ENCODE measurements at regions not wholly inside any gene's neighbourhood (a gene's known extent, or its start where the extent isn't known, plus 50 kb on each side); places are given as distances from the start of the nearest gene placed in this dataset.

DNA sequence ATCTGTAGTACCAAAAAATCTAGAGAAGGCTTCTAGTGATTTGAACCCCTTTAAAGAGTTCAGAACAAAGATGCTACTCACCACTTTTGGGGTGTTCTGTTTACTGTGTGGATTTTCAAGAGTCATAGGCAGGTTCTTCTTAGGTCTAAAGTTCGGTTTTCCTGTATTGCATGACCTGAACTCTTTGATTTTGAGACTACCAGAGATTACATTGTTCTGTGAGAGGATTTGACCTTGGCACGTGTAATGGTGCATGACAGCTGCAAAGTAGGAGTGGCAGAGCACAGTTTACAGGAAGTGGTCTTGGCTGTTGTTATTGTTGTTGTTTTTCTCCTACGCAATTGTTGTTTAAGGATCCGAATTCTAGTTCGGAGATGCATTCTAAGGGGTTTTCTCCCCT, 592.7 kb downstream of the EPHA7 start:
- DNase-seq = no peak

DNA sequence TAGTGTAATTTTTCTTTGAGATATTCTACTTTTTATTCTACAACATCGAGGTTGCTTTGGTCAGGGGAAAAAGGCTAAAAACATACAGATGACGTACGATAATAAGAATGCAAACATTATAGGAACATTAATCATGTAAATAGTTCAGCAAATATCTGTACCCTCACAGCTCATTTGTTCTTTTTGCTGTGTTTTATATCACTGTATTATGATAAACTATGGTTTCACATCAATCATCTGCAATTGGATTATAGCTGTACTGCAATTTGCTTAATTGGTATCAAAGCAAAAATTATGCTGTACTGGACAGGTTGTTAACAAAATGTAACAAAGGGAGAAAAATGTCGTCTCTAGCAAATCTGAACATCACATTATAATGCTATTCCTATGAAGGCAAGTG, 597.1 kb downstream of the EPHA7 start:
- DNase-seq = no peak

DNA sequence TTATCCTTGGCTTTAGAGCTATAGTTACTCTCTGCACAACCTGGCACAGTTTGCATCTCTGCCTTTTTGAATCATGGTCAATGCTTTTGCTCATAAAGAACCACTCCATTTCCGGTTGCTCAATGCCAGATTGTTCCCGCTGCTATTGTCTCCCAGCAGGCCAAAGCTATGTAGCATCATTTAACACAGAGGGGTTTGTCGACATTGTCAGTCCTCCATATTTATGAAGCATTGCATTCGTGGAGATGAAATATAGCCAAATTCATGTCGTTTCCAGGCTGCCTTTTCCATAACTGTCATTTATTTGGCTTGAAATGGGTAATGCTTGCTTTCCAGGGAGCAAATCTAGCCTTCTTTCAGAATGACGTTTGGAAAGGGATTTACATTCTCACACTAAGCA, 598.8 kb downstream of the EPHA7 start:
- DNase-seq = peak; percentile 15

DNA sequence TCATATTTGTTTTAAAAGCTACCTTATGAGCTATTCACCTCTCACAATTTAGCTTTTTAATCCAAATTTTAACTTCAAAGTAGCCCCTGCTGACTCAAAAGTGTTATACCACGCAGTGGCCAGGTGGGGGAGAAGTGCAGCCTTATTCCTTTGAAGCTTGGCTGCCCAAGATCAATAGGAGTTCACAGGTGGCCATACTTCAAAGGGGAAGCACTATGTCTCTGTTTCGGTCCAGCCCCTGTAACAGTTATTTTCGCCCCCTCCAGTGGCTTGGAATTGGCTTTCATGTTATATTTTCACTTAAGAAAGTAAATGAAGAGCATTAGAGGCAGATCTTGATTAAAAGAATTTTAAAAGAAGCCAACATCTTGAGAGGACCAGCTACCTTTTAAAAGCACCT, 608.4 kb downstream of the EPHA7 start:
- no peak for DNase-seq

DNA sequence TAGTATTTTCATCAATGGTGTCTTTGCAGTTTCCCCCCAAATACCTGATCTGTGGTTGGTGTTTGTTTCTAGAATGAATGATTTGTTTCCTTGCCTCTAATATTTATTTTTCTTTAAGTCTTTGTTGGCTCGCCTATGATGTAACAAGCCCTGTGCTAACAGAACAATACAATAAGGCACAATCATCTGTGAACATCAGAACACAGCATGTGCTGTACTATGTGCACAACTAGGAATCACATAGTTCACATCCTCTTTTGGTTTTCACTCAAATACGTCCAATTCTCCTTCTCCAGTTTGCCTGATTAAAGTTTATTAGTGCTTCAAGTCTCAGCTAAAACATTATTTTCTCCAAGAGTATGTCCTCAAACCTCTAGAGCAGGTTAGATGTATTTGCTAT, 613.1 kb downstream of the EPHA7 start:
- DNase-seq = no peak

DNA sequence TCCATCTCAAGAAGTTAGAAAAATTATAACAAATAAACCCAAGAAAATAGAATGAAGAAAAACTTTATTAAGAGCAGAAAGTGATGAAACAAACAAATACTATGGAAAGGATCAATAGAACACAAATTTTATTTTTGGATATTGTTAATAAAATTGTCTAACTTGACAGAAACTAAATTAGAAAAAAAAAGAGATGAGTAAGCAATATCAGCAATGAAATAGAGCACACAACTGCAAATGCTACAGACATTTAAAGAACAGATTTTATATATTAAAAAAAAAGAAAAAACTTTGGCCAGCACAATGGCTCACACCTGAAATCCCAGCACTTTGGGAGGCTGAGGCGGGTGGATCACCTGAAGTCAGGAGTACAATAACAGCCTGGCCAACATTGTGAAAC, 628.0 kb downstream of the EPHA7 start:
- no peak for DNase-seq

DNA sequence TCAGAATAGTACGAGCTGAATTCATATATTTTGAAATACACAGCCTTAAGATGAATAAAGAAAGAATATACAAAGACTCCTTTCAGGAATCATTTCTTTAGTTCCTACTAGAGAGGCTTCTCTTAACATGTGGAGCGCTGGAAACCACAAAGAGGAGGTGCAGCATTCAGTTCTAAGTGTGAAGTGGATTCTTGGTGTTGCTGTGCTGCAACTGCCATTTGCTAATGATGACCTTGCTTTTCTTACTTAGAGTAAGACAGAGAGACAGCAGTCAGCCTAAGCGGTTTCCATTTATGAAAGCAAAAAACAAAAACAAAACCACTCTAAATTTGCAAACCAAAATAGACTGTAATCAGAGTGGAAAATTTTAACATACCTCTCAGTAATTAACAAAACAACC, 629.0 kb downstream of the EPHA7 start:
- DNase-seq = no peak

DNA sequence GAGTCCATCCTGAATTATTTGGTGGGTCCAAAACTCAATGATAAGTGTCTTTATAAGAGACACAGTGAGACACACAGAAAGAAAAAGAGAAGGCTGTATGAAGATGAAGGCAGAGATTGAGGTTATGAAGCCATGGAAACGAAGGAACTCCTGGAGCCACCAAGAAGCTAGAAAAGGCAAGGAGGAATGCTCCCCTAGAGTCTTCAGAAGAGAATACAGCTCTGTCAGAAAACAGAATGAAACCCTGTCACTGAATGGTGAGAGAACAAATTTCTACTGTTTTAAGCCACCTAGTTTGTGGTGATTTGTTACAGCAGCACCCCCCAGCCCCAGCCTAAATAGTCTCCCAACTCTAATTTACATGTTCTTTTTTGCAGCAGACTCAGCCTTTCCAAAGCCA, 635.1 kb downstream of the EPHA7 start:
- DNase-seq = no peak

DNA sequence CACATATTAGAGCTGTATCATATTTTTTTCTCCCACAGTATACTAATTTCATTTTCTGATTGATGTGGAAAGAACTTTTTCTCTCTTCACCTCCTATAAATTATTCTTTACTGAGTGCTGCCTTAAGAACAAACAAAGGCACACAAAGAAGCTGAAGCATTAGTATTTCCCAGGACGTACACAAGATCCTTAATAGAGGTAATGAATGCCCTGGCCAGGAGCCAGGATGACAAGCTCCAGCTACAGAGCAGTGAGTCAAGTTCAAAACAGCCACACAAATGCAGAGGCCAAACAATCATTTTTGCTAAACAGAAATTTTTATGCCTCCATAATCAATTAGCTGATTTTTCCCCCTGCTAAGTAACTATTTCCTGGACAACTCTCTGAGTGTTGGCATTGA, 639.6 kb downstream of the EPHA7 start:
- DNase-seq = peak; percentile 35

DNA sequence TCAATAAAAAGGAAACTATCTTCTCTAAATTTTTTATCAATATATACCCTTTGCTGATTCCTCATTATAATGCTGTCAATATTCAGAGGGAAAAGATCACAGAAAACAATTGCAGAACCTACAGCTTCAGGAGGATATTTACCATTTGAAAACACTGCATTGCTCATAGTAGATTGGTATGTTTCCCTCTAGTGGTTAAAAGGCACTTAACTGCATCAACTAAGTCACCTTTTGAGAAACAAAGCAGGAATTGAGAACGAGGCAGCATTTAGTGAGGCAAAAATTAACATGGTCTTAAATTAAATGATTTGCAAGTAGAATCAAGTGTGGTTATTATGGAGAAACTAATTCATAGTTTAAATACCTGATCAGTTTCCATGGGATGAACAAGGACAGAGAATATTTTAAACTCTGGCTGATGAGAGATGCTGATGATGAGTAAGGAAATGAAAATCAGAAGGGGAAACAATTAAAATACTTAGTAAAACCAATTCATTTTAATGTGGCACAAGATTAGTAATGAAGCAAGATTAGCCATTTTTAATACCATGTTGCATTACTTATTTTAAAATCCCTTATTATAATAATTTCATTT, 642.1 kb downstream of the EPHA7 start:
- DNase-seq = peak; percentile 24

DNA sequence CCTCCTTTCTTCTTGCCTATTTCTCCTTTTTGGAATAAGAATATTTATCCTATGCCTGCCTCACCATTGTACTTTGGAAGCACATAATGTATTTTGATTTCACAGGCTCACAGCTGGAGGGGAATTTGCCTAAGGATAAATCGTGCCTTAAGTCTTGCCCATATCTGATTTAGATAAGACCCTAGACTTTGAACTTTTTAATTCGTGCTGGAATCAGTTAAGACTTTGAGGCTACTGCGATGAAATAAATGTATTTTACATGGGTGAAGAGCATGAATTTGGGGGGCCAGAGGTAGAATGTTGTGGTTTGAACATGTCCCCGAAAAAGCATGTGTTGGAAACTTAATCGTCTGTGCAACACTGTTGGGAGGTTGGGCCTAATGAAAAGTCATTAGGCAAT, 648.8 kb downstream of the EPHA7 start:
- no peak for DNase-seq

DNA sequence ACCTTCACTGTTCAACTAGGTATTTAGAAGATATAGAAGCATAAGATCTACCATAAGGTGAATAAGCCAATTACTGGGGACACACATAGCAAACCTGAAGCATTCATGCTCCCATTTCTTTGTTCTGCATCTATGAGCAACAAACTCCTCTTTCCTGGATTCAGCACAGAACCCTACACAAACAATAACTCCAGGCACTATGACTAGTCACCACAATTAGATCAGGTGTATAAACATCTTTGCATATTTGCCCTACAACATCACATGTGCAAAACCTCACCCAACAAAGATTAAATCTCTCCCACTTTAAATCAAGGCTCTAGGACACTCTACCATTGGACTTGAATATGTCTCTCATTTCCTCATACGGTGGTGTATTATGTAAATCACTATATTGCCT, 652.3 kb downstream of the EPHA7 start:
- DNase-seq = no peak

DNA sequence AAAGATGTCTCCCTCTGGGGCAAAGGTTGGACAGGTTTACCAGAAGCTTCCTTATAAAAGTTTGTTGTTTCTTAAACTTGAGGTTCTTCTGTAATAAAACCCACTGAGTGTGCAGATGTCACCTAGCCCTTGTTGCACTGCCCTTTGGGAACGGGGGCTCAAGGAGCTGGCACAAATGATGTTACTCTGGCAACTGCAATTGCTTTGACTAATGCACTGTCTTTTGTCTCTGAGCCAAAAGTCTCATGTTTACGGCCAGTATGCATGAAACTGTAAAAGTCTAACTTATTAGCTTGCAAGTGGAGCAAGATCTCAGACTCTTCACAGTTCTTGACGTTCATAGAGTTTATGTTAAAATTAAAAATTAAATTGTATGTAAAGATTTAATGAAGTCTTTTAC, 655.7 kb downstream of the EPHA7 start:
- no peak for DNase-seq

DNA sequence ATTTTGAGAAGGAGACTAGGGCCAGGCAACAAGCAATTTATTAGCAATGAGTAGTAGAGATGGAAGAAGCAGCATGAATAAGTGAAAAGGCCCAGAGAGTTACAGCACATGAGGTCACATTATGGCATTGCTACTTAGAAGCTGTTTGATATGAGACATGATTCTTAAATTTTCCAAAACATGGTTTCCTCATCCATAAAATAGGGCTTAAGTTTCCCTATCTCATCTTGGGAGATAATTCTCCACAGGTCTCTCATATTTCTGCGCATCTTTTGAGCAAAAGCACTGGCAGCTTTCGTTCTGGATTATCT, 656.1 kb downstream of the EPHA7 start:
- no peak for DNase-seq

DNA sequence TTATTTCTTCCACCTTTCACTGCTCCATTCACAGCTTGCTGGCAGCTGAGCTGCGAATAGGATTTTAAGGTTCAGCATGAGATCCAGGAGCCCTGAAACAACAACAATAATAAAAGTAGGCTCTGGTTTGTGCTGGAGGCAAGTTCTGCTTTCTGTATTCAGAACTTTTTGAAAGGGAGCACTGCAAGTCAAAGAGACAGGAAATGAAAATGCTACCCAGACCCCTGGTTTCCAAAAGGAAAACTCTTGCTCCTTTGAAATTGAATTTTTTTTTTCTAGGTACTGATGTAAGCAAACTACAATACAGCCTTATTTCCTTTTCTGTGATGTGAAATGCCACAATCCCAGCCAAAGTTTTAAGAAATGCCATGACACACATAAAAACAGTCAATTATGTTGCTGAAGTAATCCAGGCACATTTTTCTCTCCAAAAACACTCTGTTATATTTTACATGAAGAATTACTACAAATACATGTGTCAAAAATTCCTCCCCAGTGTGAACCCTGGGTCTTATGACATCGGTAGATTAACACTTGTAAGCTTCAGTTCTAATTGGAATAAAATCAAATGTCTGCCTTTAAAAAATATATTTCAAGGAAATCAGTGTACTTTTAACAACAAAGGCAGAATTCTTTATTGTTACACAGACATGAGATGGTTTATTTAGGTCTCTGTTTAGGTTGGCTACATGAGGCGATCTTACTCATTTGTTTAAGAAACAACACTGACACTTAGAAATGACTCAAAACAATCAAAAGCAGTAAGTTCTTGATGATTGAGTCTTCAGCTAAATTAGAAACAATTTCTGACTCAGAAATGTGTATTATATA, 656.7 kb downstream of the EPHA7 start:
- DNase-seq = no peak

DNA sequence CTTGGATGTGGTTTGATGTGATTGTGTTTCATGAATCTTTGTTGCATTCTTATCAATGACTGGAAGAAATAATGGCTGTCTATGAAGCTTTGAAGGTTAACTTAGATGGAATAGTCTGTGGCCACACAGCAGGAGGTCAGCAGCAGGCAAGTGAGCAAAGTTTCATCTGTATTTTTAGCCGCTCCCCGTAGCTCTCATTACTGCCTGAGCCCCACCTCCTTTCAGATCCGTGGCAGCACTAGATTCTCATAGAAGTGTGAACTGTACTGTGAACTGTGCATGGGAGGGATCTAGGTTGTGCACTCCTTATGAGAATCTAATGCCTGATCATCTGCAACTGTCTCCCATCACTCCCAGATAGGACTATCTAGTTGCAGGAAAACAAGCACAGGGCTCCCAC, 660.2 kb downstream of the EPHA7 start:
- no peak for DNase-seq

DNA sequence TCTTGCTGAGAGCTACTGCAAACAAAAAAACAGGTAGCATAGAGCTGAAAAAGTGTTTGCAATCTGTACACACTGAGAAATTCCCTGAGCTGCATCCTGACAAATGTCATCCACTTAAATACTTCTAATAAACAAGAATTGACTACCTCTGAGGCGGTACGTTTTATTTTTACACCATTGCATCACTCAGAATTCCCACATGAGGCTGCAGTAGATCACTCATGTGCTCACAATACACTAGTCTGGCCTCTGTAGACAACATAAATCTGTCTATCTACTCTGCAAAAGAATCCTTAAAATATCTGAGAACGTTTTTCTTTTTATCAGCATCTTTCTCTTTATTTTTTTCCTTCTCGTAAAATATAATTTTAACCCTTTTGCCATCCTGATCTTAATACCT, 661.4 kb downstream of the EPHA7 start:
- DNase-seq = no peak

DNA sequence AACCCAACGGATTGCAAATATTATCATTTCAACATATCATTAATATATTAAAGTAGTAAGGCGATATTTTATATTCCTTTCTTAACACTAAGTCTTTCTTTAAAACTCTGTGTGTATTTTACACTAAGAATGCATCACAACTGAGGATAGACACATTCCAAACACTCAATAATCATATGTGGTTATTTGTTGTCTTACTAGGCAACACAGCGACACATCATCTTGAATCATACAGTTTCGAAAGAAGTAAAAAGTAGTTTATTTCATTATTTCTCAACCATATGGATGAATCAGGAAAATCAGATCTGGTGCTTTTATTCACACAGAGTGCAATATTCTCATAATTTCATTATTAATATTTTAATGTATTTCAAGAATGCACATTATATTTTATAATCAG, 662.4 kb downstream of the EPHA7 start:
- no peak for DNase-seq

DNA sequence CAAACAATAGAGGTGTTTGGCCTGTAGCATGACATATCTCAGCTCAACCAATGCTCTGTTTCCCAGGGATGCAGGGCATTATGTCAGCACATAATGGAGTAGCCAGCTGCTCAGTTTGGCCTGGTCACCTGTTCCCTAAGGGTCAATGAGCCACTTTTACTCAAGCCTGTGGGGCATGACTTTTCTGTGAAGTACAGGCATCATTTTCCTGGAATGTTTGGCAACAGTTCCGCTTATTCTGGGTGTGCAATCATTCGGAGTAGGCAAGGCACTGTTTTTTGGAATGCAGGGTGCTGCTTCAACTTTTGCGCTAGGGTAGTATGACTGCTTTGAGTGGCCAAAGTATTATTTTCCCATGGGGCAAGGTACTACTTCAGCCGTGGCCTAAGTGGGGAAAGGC, 665.4 kb downstream of the EPHA7 start:
- no peak for DNase-seq

DNA sequence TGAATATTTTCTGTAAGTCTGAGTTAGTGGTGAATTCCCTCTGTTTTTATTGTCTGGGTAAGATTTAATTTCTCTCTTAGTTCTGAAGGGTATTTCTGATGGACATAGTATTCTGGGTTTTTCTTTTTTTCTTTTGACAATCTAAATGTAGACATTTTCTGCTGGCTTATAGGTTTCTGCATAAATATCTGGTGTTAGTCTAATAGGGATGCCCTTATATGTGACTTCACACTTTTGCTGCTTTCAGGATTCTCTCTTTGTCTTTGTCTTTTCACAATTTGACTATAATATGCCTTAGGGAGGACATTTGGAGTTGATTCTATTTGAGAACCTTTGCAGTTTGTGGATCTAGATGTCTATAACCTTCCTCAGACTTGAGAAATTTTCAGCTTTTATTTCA, 667.2 kb downstream of the EPHA7 start:
- DNase-seq = no peak

DNA sequence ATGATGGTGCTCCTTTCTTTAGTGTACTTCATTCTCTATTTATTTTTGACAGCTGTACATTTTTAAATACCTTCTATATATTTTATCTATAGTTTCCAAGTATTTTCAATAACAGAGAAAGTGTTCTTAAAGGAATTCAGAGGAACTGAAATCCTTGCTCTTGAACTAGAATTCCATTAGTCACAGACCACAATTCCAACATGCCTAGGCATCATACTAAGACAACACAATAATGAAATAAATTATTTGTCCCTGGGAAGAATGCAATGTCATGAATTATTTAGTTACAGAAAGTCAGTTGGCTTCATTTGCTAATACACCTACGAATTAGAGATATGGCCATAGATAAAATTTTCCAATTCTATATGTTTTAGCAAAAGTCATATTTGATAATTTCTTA, 671.2 kb downstream of the EPHA7 start:
- no peak for DNase-seq

DNA sequence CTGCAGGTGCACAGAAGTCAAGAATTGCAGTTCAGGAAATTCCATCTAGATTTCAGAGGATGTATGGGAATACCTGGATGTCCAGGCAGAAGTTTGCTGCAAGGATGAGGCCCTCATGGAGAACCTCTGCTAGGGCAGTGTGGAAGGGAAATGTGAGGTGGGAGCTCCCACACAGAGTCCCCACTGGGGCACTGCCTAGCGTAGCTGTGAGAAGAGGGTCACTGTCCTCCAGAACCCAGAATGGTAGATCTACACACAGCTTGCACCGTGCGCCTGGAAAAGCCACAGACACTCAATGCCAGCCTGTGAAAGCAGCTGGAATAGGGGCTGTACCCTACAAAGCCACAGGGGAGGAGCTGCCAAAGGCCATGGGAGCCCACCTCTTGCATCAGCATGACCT, 681.4 kb downstream of the EPHA7 start:
- DNase-seq = no peak

DNA sequence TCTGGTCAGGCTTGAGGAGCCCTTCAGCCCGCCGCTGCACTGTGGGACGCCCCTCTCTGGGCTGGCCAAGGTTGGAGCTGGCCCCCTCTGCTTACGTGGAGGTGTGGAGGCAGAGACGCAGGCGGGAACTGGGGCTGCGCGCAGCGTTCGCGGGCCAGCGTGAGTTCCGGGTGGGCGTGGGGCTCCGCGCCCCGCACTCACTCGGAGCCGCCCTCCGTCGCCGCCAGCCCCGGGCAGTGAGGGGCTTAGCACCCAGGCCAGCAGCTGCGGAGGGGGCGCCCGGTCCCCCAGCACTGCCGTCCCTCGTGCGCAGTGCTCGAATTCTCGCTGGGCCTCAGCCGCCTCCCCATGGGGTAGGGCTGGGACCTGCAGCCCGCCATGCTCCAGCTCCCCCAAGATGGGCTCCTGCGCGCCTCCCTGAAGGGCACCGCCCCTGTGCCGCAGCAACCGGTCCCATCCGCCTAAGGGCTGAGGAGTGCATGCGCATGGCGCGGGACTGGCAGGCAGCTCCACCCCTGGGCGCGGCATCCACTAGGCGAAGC, 695.9 kb downstream of the EPHA7 start:
- no peak for DNase-seq

DNA sequence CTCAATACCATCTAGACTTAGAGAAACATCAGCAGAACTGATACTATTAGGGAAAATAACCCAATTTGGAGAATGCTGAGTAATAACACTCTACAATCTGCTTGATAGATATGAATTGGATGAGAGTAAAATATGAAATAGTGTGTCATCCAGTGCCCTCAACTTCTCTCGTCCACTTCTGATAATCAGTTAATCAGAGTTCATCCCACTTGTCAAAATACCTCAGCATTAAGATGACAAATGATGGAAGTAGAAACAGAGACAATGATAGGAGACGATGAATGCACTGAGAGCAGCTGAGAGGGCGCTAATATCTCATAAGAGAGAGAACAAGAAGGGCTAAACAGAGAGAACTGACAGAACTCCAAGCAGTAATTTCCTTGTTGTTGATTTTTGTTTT, 699.6 kb downstream of the EPHA7 start:
- no peak for DNase-seq

All from muscle of arm (tissue), 1 donor.